Karpas-422 (cell line): ENCODE measurements at regions not wholly inside any gene's neighbourhood (a gene's known extent, or its start where the extent isn't known, plus 50 kb on each side); places are given as distances from the start of the nearest gene placed in this dataset.

Experiments used
- DNase-seq: peaks from one replicate; pipeline ENCODE4 v3.0.0-alpha.2; 2015
- H2AFZ ChIP-seq: fragments of 200-600 bp; sonication (generic); 2 replicates; pipeline ENCODE4 v1.6.1; 2014; ENCODE audit warnings: antibody characterized with exemption, low read length, mixed read lengths
- H3K27ac ChIP-seq: fragments of 200-600 bp; sonication (generic); 2 replicates; pipeline ENCODE4 v1.5.1; 2014; ENCODE audit warnings: mild to moderate bottlenecking, low read length, moderate library complexity
- H3K27me3 ChIP-seq: fragments of 200-600 bp; sonication (generic); 2 replicates; pipeline ENCODE4 v1.6.1; 2014; ENCODE audit warnings: low read length, mixed read lengths
- H3K36me3 ChIP-seq: fragments of 200-600 bp; sonication (generic); 2 replicates; pipeline ENCODE4 v1.6.1; 2014; ENCODE audit warnings: low read length, mixed read lengths; ENCODE audit not compliant: insufficient read depth
- H3K4me1 ChIP-seq: fragments of 200-600 bp; sonication (generic); 2 replicates; pipeline ENCODE4 v1.6.1; 2014; ENCODE audit warnings: mild to moderate bottlenecking, low read length, mixed read lengths
- H3K4me2 ChIP-seq: fragments of 200-600 bp; sonication (generic); 2 replicates; pipeline ENCODE4 v1.6.1; 2014; ENCODE audit warnings: low read length, low read depth, mild to moderate bottlenecking; ENCODE audit not compliant: poor library complexity, severe bottlenecking
- H3K4me3 ChIP-seq: fragments of 200-600 bp; sonication (generic); 2 replicates; pipeline ENCODE4 v1.5.1; 2014; ENCODE audit warnings: mild to moderate bottlenecking, antibody characterized with exemption, low read length, mixed read lengths
- H3K79me2 ChIP-seq: fragments of 200-600 bp; sonication (generic); 2 replicates; pipeline ENCODE4 v1.6.1; 2014; ENCODE audit warnings: mild to moderate bottlenecking, low read length, mixed read lengths
- H3K9ac ChIP-seq: fragments of 200-600 bp; sonication (generic); 2 replicates; pipeline ENCODE4 v1.6.0; 2014; ENCODE audit warnings: low read length
- H3K9me2 ChIP-seq: fragments of 200-600 bp; sonication (generic), shearing (Covaris generic); replicated peaks from 2 replicates; pipeline ENCODE4 v1.6.0; 2014; ENCODE audit warnings: mild to moderate bottlenecking, low read length, moderate library complexity; ENCODE audit not compliant: insufficient read depth
- H3K9me3 ChIP-seq: fragments of 300-700, 200-600 bp; sonication (generic); 2 replicates; pipeline ENCODE4 v1.6.1; 2014; ENCODE audit warnings: low read length, mixed read lengths
- H4K20me1 ChIP-seq: fragments of 200-600 bp; sonication (generic); 2 replicates; pipeline ENCODE4 v1.6.1; 2014; ENCODE audit warnings: mild to moderate bottlenecking, antibody characterized with exemption, low read length, low read depth; ENCODE audit not compliant: insufficient read depth

DNA sequence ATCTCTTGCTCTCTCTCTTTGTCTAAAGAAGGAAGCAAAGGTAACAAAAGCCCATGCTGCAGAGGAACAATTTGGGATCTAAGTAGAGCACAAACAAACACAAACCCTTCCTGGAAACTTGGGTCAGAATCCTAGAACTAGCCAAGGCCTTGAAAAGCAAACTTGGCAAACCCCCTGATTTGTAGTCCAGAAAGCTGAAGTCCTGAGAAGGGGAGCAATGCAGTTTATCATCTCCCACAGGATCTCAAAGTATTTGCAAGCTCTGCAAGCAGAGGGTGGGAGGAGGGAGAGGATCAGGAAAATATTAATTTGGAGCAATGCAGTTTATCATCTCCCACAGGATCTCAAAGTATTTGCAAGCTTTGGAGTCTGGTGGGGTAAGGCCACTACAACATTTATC lies 379.5 kb upstream of the FGF13 start:
- Histone ChIP-seq H3K9ac (no peak overlapping the region), H3K27ac (no peak overlapping the region), H3K4me1 (no peaks in the 10 kb centered on the region), H3K27me3 (no peaks in the 10 kb centered on the region), H3K4me3 (no peak overlapping the region), H3K4me2 (no peak overlapping the region), H3K79me2 (no peaks in the 10 kb centered on the region), H4K20me1 (no peaks in the 10 kb centered on the region), H3K36me3 (no peaks in the 10 kb centered on the region), H3K9me2 (no peaks in the 10 kb centered on the region), H3K9me3 (no peaks in the 10 kb centered on the region), H2AFZ (no peak overlapping the region)
- no peak for DNase-seq

DNA sequence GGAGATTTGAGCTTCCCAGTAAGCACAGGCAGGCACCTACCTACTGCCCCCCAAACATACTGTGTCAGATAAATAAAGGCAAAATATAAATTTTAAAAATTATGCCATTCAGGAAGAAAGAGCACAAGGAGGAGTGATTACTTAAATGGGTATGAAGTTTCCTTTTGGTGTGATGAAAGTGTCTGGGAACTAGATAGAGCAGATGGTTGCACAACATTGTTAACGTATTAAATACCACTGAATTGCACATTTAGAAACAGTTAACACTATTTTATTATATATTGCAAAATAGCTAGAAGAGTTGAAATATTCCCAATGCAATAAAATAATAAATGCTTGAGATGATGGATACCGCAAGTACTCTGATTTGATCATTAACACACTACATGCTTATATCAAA lies 374.7 kb upstream of the FGF13 start:
- H3K4me2 ChIP-seq: no peak overlapping the region
- no peak for DNase-seq
- H3K9me3 ChIP-seq: no peaks in the 10 kb centered on the region
- H3K27ac ChIP-seq: no peak overlapping the region
- H3K27me3 ChIP-seq: no peaks in the 10 kb centered on the region
- no peak overlapping the region for H3K9ac ChIP-seq
- H3K9me2 ChIP-seq: no peaks in the 10 kb centered on the region
- H3K36me3 ChIP-seq: no peaks in the 10 kb centered on the region
- no peak overlapping the region for H3K4me3 ChIP-seq
- no peaks in the 10 kb centered on the region for H3K79me2 ChIP-seq
- no peak overlapping the region for H2AFZ ChIP-seq
- H3K4me1 ChIP-seq: no peaks in the 10 kb centered on the region
- H4K20me1 ChIP-seq: no peaks in the 10 kb centered on the region

DNA sequence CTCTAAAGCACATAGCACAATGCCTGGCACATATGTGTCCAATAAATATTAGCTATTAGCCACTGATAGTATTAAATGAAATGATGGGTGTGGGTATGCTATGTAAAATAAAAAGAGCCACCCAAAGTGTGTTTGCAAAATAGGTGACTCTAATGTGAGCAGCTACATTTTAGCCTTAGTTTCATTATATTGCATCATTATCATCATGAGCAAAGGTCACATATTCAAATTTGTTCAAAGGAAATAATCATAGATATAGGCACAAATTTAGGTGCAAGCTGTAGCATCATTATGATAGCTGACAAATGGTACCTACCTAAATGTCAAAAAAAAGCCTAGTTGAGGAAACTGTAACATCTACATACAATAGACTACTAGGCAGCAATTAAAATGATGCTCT lies 373.9 kb upstream of the FGF13 start:
- H3K79me2 ChIP-seq: no peaks in the 10 kb centered on the region
- no peak overlapping the region for H3K9ac ChIP-seq
- H3K4me1 ChIP-seq: no peaks in the 10 kb centered on the region
- H3K9me2 ChIP-seq: no peaks in the 10 kb centered on the region
- no peaks in the 10 kb centered on the region for H4K20me1 ChIP-seq
- no peak overlapping the region for H3K27ac ChIP-seq
- no peak overlapping the region for H2AFZ ChIP-seq
- no peaks in the 10 kb centered on the region for H3K9me3 ChIP-seq
- no peak overlapping the region for H3K4me3 ChIP-seq
- no peak for DNase-seq
- H3K4me2 ChIP-seq: no peak overlapping the region
- H3K27me3 ChIP-seq: no peaks in the 10 kb centered on the region
- no peaks in the 10 kb centered on the region for H3K36me3 ChIP-seq

DNA sequence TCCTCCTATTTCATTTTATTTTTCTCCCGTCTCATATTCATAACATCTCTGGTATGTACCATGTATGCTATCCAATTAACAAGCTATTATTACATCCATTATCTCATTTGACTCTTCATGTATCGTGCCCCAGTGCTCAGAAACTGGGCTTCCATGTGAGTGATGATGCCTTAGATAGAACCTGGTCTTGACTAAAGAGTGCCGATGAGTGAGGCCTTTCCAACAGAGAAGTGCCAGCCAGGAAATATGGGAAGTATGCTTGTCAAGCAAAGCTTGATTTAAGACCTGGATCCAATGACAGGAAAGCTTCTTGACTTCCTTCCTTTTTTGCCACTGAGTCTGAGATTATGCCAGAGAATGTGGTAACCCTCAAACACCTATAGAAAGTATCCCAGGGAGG lies 371.7 kb upstream of the FGF13 start:
- Histone ChIP-seq H3K27ac (no peak overlapping the region), H3K9me3 (no peaks in the 10 kb centered on the region), H3K9ac (no peak overlapping the region), H3K79me2 (no peaks in the 10 kb centered on the region), H3K9me2 (no peaks in the 10 kb centered on the region), H3K4me2 (no peak overlapping the region), H3K4me3 (no peak overlapping the region), H3K27me3 (no peaks in the 10 kb centered on the region), H4K20me1 (no peaks in the 10 kb centered on the region), H3K4me1 (no peaks in the 10 kb centered on the region), H2AFZ (no peak overlapping the region), H3K36me3 (no peaks in the 10 kb centered on the region)
- DNase-seq: no peak

DNA sequence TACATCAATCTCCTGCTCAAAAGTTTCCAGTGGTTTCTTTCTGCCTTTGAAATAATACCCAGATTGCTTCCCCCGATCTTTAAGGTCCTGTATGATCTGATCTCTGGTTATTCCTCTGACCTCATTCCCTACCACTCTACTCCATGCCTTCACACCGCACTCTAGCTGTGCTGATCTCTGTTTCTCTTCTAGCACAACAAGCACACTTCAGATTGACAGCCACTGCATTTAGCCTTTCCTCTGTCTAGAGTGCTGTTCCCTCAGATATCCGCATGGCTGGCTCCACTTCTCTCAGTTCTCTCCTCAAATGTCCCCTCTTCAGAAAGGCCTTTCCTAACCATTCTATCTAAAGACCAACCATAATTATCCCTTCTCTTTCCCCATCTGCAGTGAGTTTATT lies 370.4 kb upstream of the FGF13 start:
- Histone ChIP-seq H4K20me1 (no peaks in the 10 kb centered on the region), H3K9me3 (no peaks in the 10 kb centered on the region), H3K27me3 (no peaks in the 10 kb centered on the region), H3K79me2 (no peaks in the 10 kb centered on the region), H2AFZ (no peak overlapping the region), H3K9ac (no peak overlapping the region), H3K27ac (no peak overlapping the region), H3K9me2 (no peaks in the 10 kb centered on the region), H3K4me2 (no peak overlapping the region), H3K4me1 (no peaks in the 10 kb centered on the region), H3K4me3 (no peak overlapping the region), H3K36me3 (no peaks in the 10 kb centered on the region)
- DNase-seq: no peak

DNA sequence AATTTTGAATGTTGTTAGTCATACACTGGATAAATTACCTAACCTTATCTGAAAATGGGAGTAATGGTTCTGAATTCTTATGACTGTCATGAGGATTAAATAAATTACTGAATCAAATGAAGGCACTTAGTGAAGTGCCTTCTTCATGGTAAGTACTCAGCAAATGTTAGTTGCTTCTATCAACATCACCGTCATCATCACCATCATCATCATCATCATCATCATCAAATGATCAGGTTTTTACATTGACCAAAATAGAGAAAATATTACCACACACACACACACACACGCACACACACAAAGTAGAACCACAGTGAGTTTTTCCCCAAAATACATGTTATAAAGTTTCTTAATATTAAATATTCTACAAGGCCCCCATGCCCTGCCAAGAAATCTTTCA lies 368.3 kb upstream of the FGF13 start:
- no peaks in the 10 kb centered on the region for H3K4me1 ChIP-seq
- H2AFZ ChIP-seq: no peak overlapping the region
- H4K20me1 ChIP-seq: no peaks in the 10 kb centered on the region
- no peak for DNase-seq
- H3K79me2 ChIP-seq: no peaks in the 10 kb centered on the region
- H3K36me3 ChIP-seq: no peaks in the 10 kb centered on the region
- no peak overlapping the region for H3K9ac ChIP-seq
- no peak overlapping the region for H3K4me3 ChIP-seq
- H3K9me3 ChIP-seq: no peaks in the 10 kb centered on the region
- H3K27me3 ChIP-seq: no peaks in the 10 kb centered on the region
- no peak overlapping the region for H3K4me2 ChIP-seq
- H3K9me2 ChIP-seq: no peaks in the 10 kb centered on the region
- H3K27ac ChIP-seq: no peak overlapping the region

DNA sequence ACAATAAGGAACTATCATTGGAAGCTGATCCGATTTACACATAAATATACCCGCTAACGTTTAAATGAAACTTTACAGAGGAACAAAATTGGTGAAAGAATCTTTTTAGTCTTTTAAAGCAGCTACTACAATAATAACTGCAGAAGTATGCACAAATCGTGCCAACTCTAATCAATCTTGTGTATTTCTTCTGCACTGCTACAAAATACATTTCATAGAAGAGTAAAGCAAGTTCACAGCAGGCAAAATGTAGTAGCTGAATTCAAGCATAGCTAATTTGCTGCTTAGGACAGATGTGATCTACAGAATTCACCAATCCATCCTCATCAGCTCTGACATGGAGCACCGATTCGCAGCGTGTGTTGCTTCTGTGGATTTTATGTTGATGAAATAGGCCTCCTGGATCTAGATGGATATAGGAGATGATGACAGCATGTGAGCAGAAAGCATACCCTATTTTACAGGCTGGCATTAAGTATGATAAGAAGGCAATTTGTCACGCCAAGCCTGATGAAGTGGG lies 367.3 kb upstream of the FGF13 start:
- Histone ChIP-seq H3K4me2 (no peak overlapping the region), H3K4me1 (no peaks in the 10 kb centered on the region), H3K27me3 (no peaks in the 10 kb centered on the region), H3K4me3 (no peak overlapping the region), H2AFZ (no peak overlapping the region), H3K9me3 (no peaks in the 10 kb centered on the region), H3K27ac (no peak overlapping the region), H3K79me2 (no peaks in the 10 kb centered on the region), H3K9me2 (no peaks in the 10 kb centered on the region), H4K20me1 (no peaks in the 10 kb centered on the region), H3K9ac (no peak overlapping the region), H3K36me3 (no peaks in the 10 kb centered on the region)
- DNase-seq: no peak

DNA sequence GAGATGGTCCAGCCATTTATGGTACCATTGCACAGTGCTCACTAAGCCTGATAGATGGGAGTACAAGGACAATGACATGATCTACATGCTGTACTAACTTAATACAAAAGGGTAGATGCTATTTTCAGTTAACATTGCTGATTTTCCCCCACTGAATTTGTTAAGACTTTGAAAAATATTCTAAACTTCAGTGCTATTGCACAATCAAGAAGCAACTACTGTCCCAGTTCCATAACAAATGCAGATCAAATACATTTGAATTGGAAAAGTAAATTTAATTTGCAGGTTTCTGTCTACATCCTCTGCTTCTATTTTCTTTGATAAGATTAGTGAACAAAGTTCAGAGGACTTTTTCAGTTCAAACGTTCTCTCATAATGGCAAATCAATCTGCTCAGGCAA lies 366.8 kb upstream of the FGF13 start:
- DNase-seq: no peak
- Histone ChIP-seq H3K36me3 (no peaks in the 10 kb centered on the region), H3K9ac (no peak overlapping the region)

More for the DNA sequence above, 366.8 kb upstream of the FGF13 start:
- Histone ChIP-seq H4K20me1 (no peaks in the 10 kb centered on the region), H2AFZ (no peak overlapping the region), H3K9me3 (no peaks in the 10 kb centered on the region), H3K79me2 (no peaks in the 10 kb centered on the region), H3K4me1 (no peaks in the 10 kb centered on the region), H3K9me2 (no peaks in the 10 kb centered on the region), H3K4me2 (no peak overlapping the region), H3K27me3 (no peaks in the 10 kb centered on the region), H3K27ac (no peak overlapping the region), H3K4me3 (no peak overlapping the region)
